CD8-positive, alpha-beta memory T cell (primary cell): ENCODE measurements at regions not wholly inside any gene's neighbourhood (a gene's known extent, or its start where the extent isn't known, plus 50 kb on each side); places are given as distances from the start of the nearest gene placed in this dataset.
"Not testable (repeated sequence)": the region's sequence is repeated elsewhere in the genome, so short reads cannot be mapped to it uniquely, and the experiment has no call there.

Experiments used
- CTCF ChIA-PET: fragments of 350-600 bp; sonication (Branson Sonifier 250); formaldehyde crosslinking; loops from one replicate; lab custom pipeline; 2021; ENCODE audit warnings: antibody characterized with exemption; lab: Charles Lee
- POLR2A ChIA-PET: fragments of 350-600 bp; sonication (Branson Sonifier 250); formaldehyde crosslinking; loops from one replicate; lab custom pipeline; 2021; ENCODE audit warnings: antibody characterized with exemption; lab: Charles Lee
- DNase-seq, 5 donors: peaks; one replicate each; pipeline versions ENCODE4 v3.0.0 to v3.0.0-alpha.2; 2020 to 2022; ENCODE audit warnings: mixed read lengths in 1 of 5
- H3K27ac ChIP-seq: one replicate; pipeline ENCODE4 v1.7.0; 2013; ENCODE audit warnings: low read depth, mild to moderate bottlenecking, low read length, moderate library complexity
- H3K27me3 ChIP-seq: 2 replicates; pipeline ENCODE4 v1.7.0; 2013; ENCODE audit warnings: low read length, mild to moderate bottlenecking; ENCODE audit not compliant: insufficient read depth, poor library complexity, severe bottlenecking
- H3K36me3 ChIP-seq: 2 replicates; pipeline ENCODE4 v1.7.0; 2013; ENCODE audit warnings: mild to moderate bottlenecking, low read length, moderate library complexity; ENCODE audit not compliant: insufficient read depth
- H3K4me1 ChIP-seq: 2 replicates; pipeline ENCODE4 v1.7.0; 2013; ENCODE audit warnings: mild to moderate bottlenecking, low read length, moderate library complexity; ENCODE audit not compliant: insufficient read depth
- H3K4me3 ChIP-seq: 2 replicates; pipeline ENCODE4 v1.7.0; 2013; ENCODE audit warnings: mild to moderate bottlenecking, low read length
- H3K9me3 ChIP-seq: 2 replicates; pipeline ENCODE4 v1.7.0; 2013; ENCODE audit warnings: mild to moderate bottlenecking, low read length
- H3K27ac Mint-ChIP-seq, 8 donors: one replicate each; pipeline ENCODE4 v1.8.0; 2020 to 2021; ENCODE audit warnings: mixed read lengths in 8 of 8, mild to moderate bottlenecking in 6 of 8, inconsistent platforms in 3 of 8, moderate library complexity in 3 of 8
- H3K27me3 Mint-ChIP-seq, 2 donors: one replicate each; pipeline ENCODE4 v1.8.0; 2020 to 2021; ENCODE audit warnings: mixed read lengths in 2 of 2, mild to moderate bottlenecking in 1 of 2, moderate library complexity in 1 of 2
- H3K36me3 Mint-ChIP-seq, 3 donors: one replicate each; pipeline ENCODE4 v1.8.0; 2020 to 2021; ENCODE audit warnings: mixed read lengths in 3 of 3, inconsistent platforms in 1 of 3, mild to moderate bottlenecking in 1 of 3
- H3K4me1 Mint-ChIP-seq, 3 donors: one replicate each; pipeline ENCODE4 v1.8.0; 2020 to 2021; ENCODE audit warnings: mixed read lengths in 3 of 3, inconsistent platforms in 1 of 3, mild to moderate bottlenecking in 1 of 3
- H3K4me3 Mint-ChIP-seq, 7 donors: one replicate each; pipeline ENCODE4 v1.8.0; 2020 to 2021; ENCODE audit warnings: mixed read lengths in 7 of 7, mild to moderate bottlenecking in 6 of 7, moderate library complexity in 4 of 7, inconsistent platforms in 2 of 7
- H3K9me3 Mint-ChIP-seq, 5 donors: one replicate each; pipeline ENCODE4 v1.8.0; 2020 to 2022; ENCODE audit warnings: mixed read lengths in 5 of 5, mild to moderate bottlenecking in 3 of 5, moderate library complexity in 2 of 5, inconsistent platforms in 1 of 5

GRCh38 chr10:61059636-61060035 is 115.7 kb upstream of the RHOBTB1 start:
- Mint-ChIP-seq H3K36me3 (no peaks in the 10 kb centered on the region), H3K4me1 (no peaks in the 10 kb centered on the region), H3K4me3 (no peak overlapping the region), H3K9me3 (peaks cover 0 to 2% (median 0%) of the 10 kb centered on the region in 5 donors), H3K27me3 (no peaks in the 10 kb centered on the region), H3K27ac (no peak overlapping the region)
- DNase-seq, result no peak
- H3K36me3 ChIP-seq, result no peaks in the 10 kb centered on the region
- no peak overlapping the region for H3K4me3 ChIP-seq
- no peaks in the 10 kb centered on the region for H3K9me3 ChIP-seq
- H3K27ac ChIP-seq, result no peak overlapping the region
- no peaks in the 10 kb centered on the region for H3K27me3 ChIP-seq
- CTCF ChIA-PET, result no interaction called here
- POLR2A ChIA-PET, result no interaction called here
- H3K4me1 ChIP-seq, result no peaks in the 10 kb centered on the region

- Mint-ChIP-seq H3K4me1 (no peaks in the 10 kb centered on the region), H3K4me3 (no peak overlapping the region), H3K9me3 (peaks cover 0 to 2% (median 0%) of the 10 kb centered on the region in 5 donors), H3K36me3 (no peaks in the 10 kb centered on the region), H3K27ac (no peak overlapping the region), H3K27me3 (peaks cover 0 to 3% of the 10 kb centered on the region in 2 donors)
- H3K9me3 ChIP-seq, result no peaks in the 10 kb centered on the region
- H3K36me3 ChIP-seq, result no peaks in the 10 kb centered on the region
- CTCF ChIA-PET, result no interaction called here
- no peak overlapping the region for H3K27ac ChIP-seq
- H3K4me1 ChIP-seq, result no peaks in the 10 kb centered on the region
- H3K27me3 ChIP-seq, result no peaks in the 10 kb centered on the region
- H3K4me3 ChIP-seq, result no peak overlapping the region
- POLR2A ChIA-PET, result no interaction called here
- DNase-seq, result no peak
Observed at GRCh38 chr10:61052469-61053205, 108.7 kb upstream of the RHOBTB1 start.

GRCh38 chr10:61051344-61051743 is 107.4 kb upstream of the RHOBTB1 start:
- peaks cover 0 to 3% of the 10 kb centered on the region in 2 donors for H3K27me3 Mint-ChIP-seq
- Histone ChIP-seq H3K27ac (no peak overlapping the region), H3K9me3 (no peaks in the 10 kb centered on the region), H3K4me1 (no peaks in the 10 kb centered on the region), H3K4me3 (no peak overlapping the region), H3K36me3 (no peaks in the 10 kb centered on the region), H3K27me3 (no peaks in the 10 kb centered on the region)
- H3K27ac Mint-ChIP-seq, result no peak overlapping the region
- ChIA-PET POLR2A (no interaction called here), CTCF (no interaction called here)
- H3K4me1 Mint-ChIP-seq, result no peaks in the 10 kb centered on the region
- DNase-seq, result no peak
- H3K4me3 Mint-ChIP-seq, result no peak overlapping the region
- peaks cover 0 to 2% (median 0%) of the 10 kb centered on the region in 5 donors for H3K9me3 Mint-ChIP-seq
- no peaks in the 10 kb centered on the region for H3K36me3 Mint-ChIP-seq

GRCh38 chr10:61050120-61050745 is 106.2 kb upstream of the RHOBTB1 start:
- ChIA-PET POLR2A (no interaction called here), CTCF (no interaction called here)
- Histone ChIP-seq H3K9me3 (no peaks in the 10 kb centered on the region), H3K27ac (no peak overlapping the region), H3K36me3 (no peaks in the 10 kb centered on the region), H3K27me3 (no peaks in the 10 kb centered on the region), H3K4me1 (no peaks in the 10 kb centered on the region), H3K4me3 (no peak overlapping the region)
- Mint-ChIP-seq H3K27ac (no peak overlapping the region), H3K4me1 (no peaks in the 10 kb centered on the region), H3K27me3 (peaks cover 0 to 3% of the 10 kb centered on the region in 2 donors), H3K9me3 (peaks cover 0 to 2% (median 0%) of the 10 kb centered on the region in 5 donors), H3K36me3 (no peaks in the 10 kb centered on the region), H3K4me3 (no peak overlapping the region)
- DNase-seq, result no peak

GRCh38 chr10:61049386-61049785 is 105.4 kb upstream of the RHOBTB1 start:
- H3K9me3 ChIP-seq, result no peaks in the 10 kb centered on the region
- ChIA-PET CTCF (no interaction called here), POLR2A (no interaction called here)
- H3K4me1 ChIP-seq, result no peaks in the 10 kb centered on the region
- no peak overlapping the region for H3K4me3 ChIP-seq
- no peak for DNase-seq
- no peak overlapping the region for H3K4me3 Mint-ChIP-seq
- H3K27me3 Mint-ChIP-seq, result peaks cover 0 to 3% of the 10 kb centered on the region in 2 donors
- H3K4me1 Mint-ChIP-seq, result no peaks in the 10 kb centered on the region
- H3K36me3 ChIP-seq, result no peaks in the 10 kb centered on the region
- no peak overlapping the region for H3K27ac Mint-ChIP-seq
- H3K9me3 Mint-ChIP-seq, result peaks cover 0 to 2% (median 0%) of the 10 kb centered on the region in 5 donors
- no peaks in the 10 kb centered on the region for H3K27me3 ChIP-seq
- no peaks in the 10 kb centered on the region for H3K36me3 Mint-ChIP-seq
- H3K27ac ChIP-seq, result no peak overlapping the region

- no peaks in the 10 kb centered on the region for H3K27me3 ChIP-seq
- Mint-ChIP-seq H3K9me3 (peaks cover 0 to 2% (median 0%) of the 10 kb centered on the region in 5 donors), H3K27me3 (peaks cover 0 to 3% of the 10 kb centered on the region in 2 donors), H3K4me3 (no peak overlapping the region), H3K36me3 (no peaks in the 10 kb centered on the region), H3K27ac (no peak overlapping the region), H3K4me1 (no peaks in the 10 kb centered on the region)
- no peaks in the 10 kb centered on the region for H3K36me3 ChIP-seq
- no peaks in the 10 kb centered on the region for H3K4me1 ChIP-seq
- no peak overlapping the region for H3K27ac ChIP-seq
- H3K4me3 ChIP-seq, result no peak overlapping the region
- POLR2A ChIA-PET, result no interaction called here
- H3K9me3 ChIP-seq, result no peaks in the 10 kb centered on the region
- CTCF ChIA-PET, result no interaction called here
- DNase-seq, result no peak
Observed at GRCh38 chr10:61047788-61048560, 104.0 kb upstream of the RHOBTB1 start.

- Mint-ChIP-seq H3K27ac (no peak overlapping the region), H3K36me3 (no peaks in the 10 kb centered on the region), H3K27me3 (peaks cover 0 to 3% of the 10 kb centered on the region in 2 donors), H3K4me3 (no peak overlapping the region), H3K9me3 (peaks cover 0 to 2% (median 0%) of the 10 kb centered on the region in 5 donors), H3K4me1 (no peaks in the 10 kb centered on the region)
- H3K9me3 ChIP-seq, result no peaks in the 10 kb centered on the region
- H3K27ac ChIP-seq, result no peak overlapping the region
- H3K4me3 ChIP-seq, result no peak overlapping the region
- DNase-seq, result no peak
- ChIA-PET CTCF (no interaction called here), POLR2A (no interaction called here)
- no peaks in the 10 kb centered on the region for H3K36me3 ChIP-seq
- no peaks in the 10 kb centered on the region for H3K4me1 ChIP-seq
- no peaks in the 10 kb centered on the region for H3K27me3 ChIP-seq
Observed at GRCh38 chr10:61047081-61047480, 103.1 kb upstream of the RHOBTB1 start.

GRCh38 chr10:61045480-61045879 is 101.5 kb upstream of the RHOBTB1 start:
- H3K4me1 ChIP-seq, H3K27me3 ChIP-seq, DNase-seq, H3K36me3 Mint-ChIP-seq, POLR2A ChIA-PET, H3K27me3 Mint-ChIP-seq, H3K4me3 Mint-ChIP-seq, H3K4me3 ChIP-seq, H3K9me3 ChIP-seq, H3K9me3 Mint-ChIP-seq, H3K36me3 ChIP-seq, H3K27ac Mint-ChIP-seq, CTCF ChIA-PET, H3K4me1 Mint-ChIP-seq, H3K27ac ChIP-seq: not testable (repeated sequence)
